ENCODE measurements at regions not wholly inside any gene's neighbourhood (a gene's known extent, or its start where the extent isn't known, plus 50 kb on each side); places are given as distances from the start of the nearest gene placed in this dataset.

GRCh38 chr2:120571015-120571728 lies 164.5 kb upstream of the GLI2 start:
- H3K9me3 Mint-ChIP-seq = no peaks in the 10 kb centered on the region
- H3K27me3 Mint-ChIP-seq (ENCODE audit: low read depth) = peaks cover 10% of the 10 kb centered on the region
- no peak overlapping the region for H3K4me3 Mint-ChIP-seq
- peaks cover 4% of the 10 kb centered on the region for H3K4me1 Mint-ChIP-seq
- TF ChIP-seq CTCF (conservative IDR thresholded peaks at IDR 0.05) = no peak
- H3K27ac Mint-ChIP-seq (ENCODE audit: unreplicated experiment) = no peak overlapping the region
- no peak for DNase-seq (ENCODE audit: low read depth, low spot score)
- H3K36me3 Mint-ChIP-seq (ENCODE audit: low read depth) = no peaks in the 10 kb centered on the region

GRCh38 chr2:120572226-120572625 lies 163.4 kb upstream of the GLI2 start:
- no peaks in the 10 kb centered on the region for H3K9me3 Mint-ChIP-seq
- no peak overlapping the region for H3K27ac Mint-ChIP-seq (ENCODE audit: unreplicated experiment)
- H3K36me3 Mint-ChIP-seq (ENCODE audit: low read depth) = no peaks in the 10 kb centered on the region
- H3K27me3 Mint-ChIP-seq (ENCODE audit: low read depth) = peaks cover 10% of the 10 kb centered on the region
- TF ChIP-seq CTCF (conservative IDR thresholded peaks at IDR 0.05) = no peak
- H3K4me3 Mint-ChIP-seq = no peak overlapping the region
- H3K4me1 Mint-ChIP-seq = peaks cover 4% of the 10 kb centered on the region
- DNase-seq (ENCODE audit: low read depth, low spot score) = no peak

GRCh38 chr2:120574620-120575019 lies 161.0 kb upstream of the GLI2 start:
- Mint-ChIP-seq H3K4me1 (peaks cover 2% of the 10 kb centered on the region), H3K27ac (ENCODE audit: unreplicated experiment) (no peak overlapping the region), H3K9me3 (no peaks in the 10 kb centered on the region), H3K27me3 (ENCODE audit: low read depth) (peaks cover 13% of the 10 kb centered on the region), H3K4me3 (no peak overlapping the region), H3K36me3 (ENCODE audit: low read depth) (no peaks in the 10 kb centered on the region)
- TF ChIP-seq CTCF (conservative IDR thresholded peaks at IDR 0.05) = no peak
- no peak for DNase-seq (ENCODE audit: low read depth, low spot score)

DNA sequence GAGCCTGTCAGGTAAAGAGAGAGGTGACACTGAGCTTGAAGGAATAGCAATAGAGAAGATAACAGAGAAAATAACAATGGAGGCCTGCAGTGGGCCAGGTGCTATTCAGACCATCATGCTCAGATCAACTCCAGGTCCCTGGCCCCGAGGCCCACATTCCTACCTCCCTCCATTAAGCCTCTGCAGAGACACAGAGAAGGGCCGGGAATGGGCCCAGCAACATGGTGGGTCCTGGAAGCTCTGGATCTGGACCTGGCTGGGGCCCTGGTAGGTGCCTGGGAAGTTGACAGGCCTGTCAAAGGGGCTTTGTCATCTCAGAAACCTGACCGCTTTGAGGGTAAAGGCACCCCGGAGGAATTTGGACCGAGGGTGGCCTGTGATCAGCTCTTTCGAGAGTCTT lies 159.7 kb upstream of the GLI2 start:
- no peak overlapping the region for H3K4me3 Mint-ChIP-seq
- no peaks in the 10 kb centered on the region for H3K9me3 Mint-ChIP-seq
- no peak for TF ChIP-seq CTCF (conservative IDR thresholded peaks at IDR 0.05)
- no peaks in the 10 kb centered on the region for H3K4me1 Mint-ChIP-seq
- peaks cover 16% of the 10 kb centered on the region for H3K27me3 Mint-ChIP-seq (ENCODE audit: low read depth)
- H3K36me3 Mint-ChIP-seq (ENCODE audit: low read depth) = no peaks in the 10 kb centered on the region
- no peak overlapping the region for H3K27ac Mint-ChIP-seq (ENCODE audit: unreplicated experiment)
- DNase-seq (ENCODE audit: low read depth, low spot score) = no peak

GRCh38 chr2:120576509-120577474 lies 158.9 kb upstream of the GLI2 start:
- no peak for DNase-seq (ENCODE audit: low read depth, low spot score)
- TF ChIP-seq CTCF (conservative IDR thresholded peaks at IDR 0.05) = no peak
- no peak overlapping the region for H3K4me3 Mint-ChIP-seq
- no peak overlapping the region for H3K27ac Mint-ChIP-seq (ENCODE audit: unreplicated experiment)
- H3K36me3 Mint-ChIP-seq (ENCODE audit: low read depth) = no peaks in the 10 kb centered on the region
- H3K4me1 Mint-ChIP-seq = no peaks in the 10 kb centered on the region
- H3K27me3 Mint-ChIP-seq (ENCODE audit: low read depth) = peaks cover 18% of the 10 kb centered on the region
- H3K9me3 Mint-ChIP-seq = no peaks in the 10 kb centered on the region

Measured in neural crest cell (in vitro differentiated cells).